ENCODE measurements at regions not wholly inside any gene's neighbourhood (a gene's known extent, or its start where the extent isn't known, plus 50 kb on each side); places are given as distances from the start of the nearest gene placed in this dataset.
"Not testable (repeated sequence)": the region's sequence is repeated elsewhere in the genome, so short reads cannot be mapped to it uniquely, and the experiment has no call there.

- intact Hi-C loops (cut with micrococcal nuclease): no loop called here
These were observed 88.0 kb upstream of the BTN3A2 start for GRCh38 chr6:26276841-26277648.

- intact Hi-C loops (cut with micrococcal nuclease): no loop called here
These were observed 86.5 kb upstream of the BTN3A2 start for GRCh38 chr6:26278536-26278935.

GRCh38 chr6:26279371-26279770, 85.6 kb upstream of the BTN3A2 start:
- intact Hi-C loops (cut with micrococcal nuclease): not testable (repeated sequence)

DNA sequence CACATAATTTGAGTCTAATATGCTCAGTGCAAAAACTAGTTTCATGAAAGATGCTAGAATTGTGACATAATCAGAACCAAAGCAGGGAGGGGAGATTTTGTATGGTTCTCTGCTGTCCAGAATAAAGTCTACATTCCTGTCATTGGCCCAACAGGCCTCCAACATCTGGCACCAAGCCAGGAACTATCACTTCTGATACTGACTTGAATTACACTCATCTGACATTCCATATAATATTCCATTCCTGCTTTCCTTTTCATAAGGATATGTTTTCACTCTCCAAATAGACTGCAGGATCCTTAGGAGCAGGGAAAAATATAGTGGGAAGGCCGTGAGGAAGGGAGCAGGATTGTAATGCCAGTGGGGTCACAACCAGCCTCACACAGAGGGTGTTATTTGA, 84.6 kb upstream of the BTN3A2 start:
- intact Hi-C loops (cut with micrococcal nuclease): loop anchor here (10.0 kb wide), 1 partner anchor 1554 kb away; a partner anchor contains a TSS

GRCh38 chr6:26284537-26285142, 80.4 kb upstream of the BTN3A2 start:
- intact Hi-C loops (cut with micrococcal nuclease): loop anchor here (1.0 to 10.0 kb wide), 26 partner anchors 11 to 1609 kb away; partner anchors contain the start of genes ABT1 and BTN3A2

GRCh38 chr6:26285143-26286134, 79.6 kb upstream of the BTN3A2 start:
- intact Hi-C loops (cut with micrococcal nuclease): loop anchor here (1.0 to 10.0 kb wide), 27 partner anchors 12 to 1608 kb away; partner anchors contain the start of genes ABT1, BTN3A2 and ZNF184

- intact Hi-C loops (cut with micrococcal nuclease): loop anchor here (1.0 to 10.0 kb wide), 3 partner anchors 19 to 1548 kb away; partner anchors contain the start of gene ZNF184
These were observed 78.7 kb upstream of the BTN3A2 start for GRCh38 chr6:26286168-26286877.

DNA sequence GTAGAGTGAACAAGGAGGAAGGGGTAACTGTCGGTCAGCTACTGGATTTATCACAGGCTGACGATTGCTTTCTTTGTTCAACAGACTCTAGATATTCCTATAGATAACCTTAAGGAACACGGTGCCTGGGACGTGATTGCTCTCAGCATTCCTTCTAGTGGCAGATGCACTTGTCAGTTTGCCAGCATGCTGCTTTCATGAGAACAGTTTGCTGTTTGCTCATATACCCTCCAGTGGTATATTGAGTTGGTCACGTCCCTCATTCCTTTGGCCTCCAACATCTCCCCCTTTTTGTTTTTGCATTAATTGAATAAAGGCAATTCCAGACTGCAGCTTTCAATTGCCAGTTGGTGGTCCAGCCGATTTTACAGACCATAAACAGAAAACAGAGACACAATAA, 76.8 kb upstream of the BTN3A2 start:
- intact Hi-C loops (cut with micrococcal nuclease): loop anchor here (10.0 kb wide), 1 partner anchor 1547 kb away; a partner anchor contains a TSS

DNA sequence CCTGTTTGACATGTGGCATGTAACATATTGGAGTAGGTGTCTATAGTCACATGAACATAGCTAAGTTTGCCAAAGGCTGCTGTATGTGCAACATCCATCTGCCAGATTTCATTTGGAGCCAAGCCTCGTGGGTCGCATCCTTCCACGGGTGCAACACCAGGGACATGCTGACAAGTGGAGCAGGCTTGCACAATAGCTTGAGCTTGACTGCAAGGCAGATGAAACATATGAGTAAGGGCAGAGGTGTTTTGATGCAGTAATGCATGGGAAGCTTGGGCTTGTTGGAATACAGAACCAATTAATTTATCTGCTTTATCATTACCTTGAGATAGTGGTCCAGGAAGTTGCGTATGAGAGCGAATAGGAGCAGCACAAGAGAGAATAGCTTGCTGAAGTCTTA, 74.1 kb upstream of the BTN3A2 start:
- intact Hi-C loops (cut with micrococcal nuclease): no loop called here

GRCh38 chr6:26292709-26293108, 72.3 kb upstream of the BTN3A2 start:
- intact Hi-C loops (cut with micrococcal nuclease): no loop called here

- intact Hi-C loops (cut with micrococcal nuclease): no loop called here
These were observed 70.7 kb upstream of the BTN3A2 start for GRCh38 chr6:26294302-26294701.

DNA sequence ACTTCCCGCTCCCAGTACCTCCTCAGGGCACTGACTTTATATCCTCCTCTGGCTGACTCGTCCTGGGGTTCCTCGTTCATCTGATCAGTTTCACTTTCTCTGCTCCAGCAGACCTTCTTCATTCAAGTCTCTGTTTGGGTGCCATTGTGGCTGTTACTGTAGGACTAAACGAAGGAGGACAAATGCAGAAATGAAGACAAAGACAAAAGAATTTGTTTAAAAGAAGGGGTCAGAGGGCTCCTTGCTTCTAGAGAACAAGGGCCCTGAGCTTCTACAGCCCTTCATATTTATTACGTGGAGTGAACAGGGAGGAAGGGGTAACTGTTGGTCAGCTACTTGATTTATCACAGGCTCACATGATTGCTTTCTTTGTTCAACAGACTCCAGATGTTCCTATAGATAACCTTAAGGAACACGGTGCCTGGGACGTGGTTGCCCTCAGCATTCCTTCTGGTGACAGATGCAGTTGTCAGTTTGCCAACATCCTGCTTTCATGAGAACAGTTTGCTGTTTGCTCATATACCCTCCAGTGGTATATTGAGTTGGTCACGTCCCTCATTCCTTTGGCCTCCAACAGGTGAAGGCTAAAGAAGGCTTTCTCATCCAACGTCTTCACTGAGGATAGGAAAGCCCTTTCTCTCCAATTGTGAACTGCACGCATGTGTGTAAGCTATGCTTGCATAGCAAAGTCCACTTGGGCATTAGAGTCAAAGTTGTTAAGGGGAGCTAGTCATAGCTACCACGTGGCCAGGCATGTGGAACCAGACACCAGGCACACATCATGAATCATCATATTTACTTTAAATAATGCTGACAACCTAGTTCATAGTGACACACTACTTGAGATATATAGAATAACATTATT, 69.1 kb upstream of the BTN3A2 start:
- intact Hi-C loops (cut with micrococcal nuclease): loop anchor here (1.0 kb wide), 1 partner anchor 8 kb away; no protein-coding TSS in a partner anchor

DNA sequence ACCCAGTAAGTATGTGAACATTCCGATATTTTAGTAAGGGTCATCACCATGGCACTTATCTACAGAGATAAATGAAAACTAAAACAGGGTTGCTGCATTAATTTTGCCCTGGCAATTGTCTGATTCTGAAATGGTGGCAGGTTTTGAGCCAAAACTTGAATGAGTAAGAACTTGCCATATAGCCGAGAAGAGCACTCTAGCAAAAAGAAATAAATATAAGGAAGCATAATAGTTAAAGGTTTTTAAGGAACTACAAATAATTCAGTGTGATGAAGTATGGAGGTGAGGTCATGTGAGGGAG, 68.5 kb upstream of the BTN3A2 start:
- intact Hi-C loops (cut with micrococcal nuclease): no loop called here

DNA sequence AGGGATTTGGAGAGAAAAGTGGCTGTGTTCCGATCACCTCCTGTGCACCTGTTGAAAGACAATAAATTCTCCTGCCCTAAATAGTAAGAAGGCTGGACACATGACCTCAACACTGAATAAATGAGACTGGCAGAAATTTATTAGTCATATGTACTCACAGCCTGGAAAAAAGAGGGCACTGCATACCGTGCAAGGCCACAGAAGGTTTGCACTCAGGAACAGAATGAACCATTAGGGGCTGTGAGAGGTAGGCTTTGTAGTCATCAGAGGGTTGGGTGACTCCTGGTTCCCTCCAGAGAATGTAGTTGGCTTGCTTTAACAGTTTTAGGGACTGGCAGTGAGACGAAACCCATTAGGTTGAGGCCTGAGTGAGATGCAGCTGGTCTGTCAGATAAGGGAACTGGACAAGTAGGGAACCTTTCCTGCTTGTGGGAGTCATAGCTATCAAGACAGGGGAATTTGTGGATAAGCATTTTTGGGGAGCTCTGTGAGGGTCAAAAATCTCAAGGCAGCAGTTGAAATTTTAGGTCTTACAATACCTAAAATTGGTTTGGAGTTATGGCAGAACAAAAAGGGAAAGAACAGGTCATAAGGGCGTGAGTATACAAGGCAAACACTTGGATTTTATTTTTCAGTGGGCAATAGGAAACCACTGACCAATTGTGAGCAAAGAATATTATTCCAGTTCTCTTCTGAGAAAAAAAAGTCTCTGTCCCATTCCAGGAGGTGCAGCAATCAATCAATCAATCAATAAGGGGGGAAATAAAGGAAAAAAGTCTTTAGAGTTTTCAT, 67.9 kb upstream of the BTN3A2 start:
- intact Hi-C loops (cut with micrococcal nuclease): no loop called here

DNA sequence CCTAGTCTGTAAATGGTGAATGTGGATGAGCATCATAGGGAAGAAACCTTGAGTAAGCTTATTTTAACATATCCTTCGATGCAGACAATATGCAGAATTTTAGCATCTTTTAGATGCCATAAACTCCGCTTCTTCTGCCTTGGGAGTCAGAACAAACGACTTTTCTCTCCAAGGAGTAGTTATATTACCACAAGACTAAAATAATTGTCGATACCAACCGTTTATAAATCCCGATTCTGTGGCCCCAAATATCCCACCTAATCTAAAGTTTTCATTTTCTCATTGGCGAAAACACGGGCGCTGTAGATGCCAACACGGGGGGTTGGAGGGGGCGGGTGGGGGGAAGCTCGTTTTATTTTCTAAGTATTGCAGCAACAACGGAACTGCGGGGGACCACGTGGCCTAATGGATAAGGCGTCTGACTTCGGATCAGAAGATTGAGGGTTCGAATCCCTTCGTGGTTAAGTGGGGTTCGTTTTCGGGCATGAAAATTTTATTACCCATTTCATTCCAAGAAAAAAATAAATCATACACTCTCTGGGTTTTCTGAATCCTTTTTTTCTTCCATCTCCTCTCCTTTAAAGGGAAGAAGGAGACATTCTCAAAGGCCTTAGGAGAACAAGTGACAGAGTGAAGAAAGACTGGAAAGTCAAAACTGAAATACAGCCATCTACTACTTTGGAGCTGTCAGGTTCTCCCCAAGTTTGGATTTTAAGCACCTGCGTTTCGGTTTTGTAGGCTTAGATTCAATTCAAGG, 65.5 kb upstream of the BTN3A2 start:
- intact Hi-C loops (cut with micrococcal nuclease): no loop called here

DNA sequence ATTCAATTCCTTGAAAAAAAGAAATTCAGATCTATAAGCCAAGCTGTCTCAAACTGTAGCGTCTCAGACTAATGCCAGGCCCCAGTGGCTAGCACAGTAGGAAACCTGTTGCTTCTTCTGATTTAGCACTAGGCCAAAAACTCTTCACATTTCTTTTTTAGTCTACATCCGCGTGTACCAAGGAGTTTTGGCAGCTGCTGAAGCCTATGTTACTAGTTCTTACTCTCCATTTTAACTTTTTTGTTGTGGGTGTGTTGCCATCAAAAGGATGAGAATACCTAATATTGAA, 65.0 kb upstream of the BTN3A2 start:
- intact Hi-C loops (cut with micrococcal nuclease): no loop called here

DNA sequence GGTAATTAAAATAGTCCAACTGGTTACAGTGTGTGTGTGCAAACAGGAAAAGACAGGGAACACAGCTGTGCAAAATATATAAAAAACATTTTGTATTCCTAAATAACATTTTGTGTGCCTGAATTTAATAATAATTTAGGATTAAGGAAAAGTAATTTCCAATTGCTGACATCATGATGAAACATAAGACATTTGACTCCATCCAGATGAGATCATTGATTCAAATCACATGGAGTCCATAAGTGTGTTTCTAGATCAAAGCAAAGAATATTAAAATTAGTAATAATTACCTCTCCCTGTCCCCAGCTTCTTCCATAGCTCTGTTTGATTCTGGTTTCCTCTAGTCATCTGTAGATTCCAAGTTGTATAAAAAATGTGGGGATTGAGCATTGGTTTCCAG, 64.6 kb upstream of the BTN3A2 start:
- intact Hi-C loops (cut with micrococcal nuclease): no loop called here

- intact Hi-C loops (cut with micrococcal nuclease): no loop called here
These were observed 64.2 kb upstream of the BTN3A2 start for GRCh38 chr6:26300828-26301227.

DNA sequence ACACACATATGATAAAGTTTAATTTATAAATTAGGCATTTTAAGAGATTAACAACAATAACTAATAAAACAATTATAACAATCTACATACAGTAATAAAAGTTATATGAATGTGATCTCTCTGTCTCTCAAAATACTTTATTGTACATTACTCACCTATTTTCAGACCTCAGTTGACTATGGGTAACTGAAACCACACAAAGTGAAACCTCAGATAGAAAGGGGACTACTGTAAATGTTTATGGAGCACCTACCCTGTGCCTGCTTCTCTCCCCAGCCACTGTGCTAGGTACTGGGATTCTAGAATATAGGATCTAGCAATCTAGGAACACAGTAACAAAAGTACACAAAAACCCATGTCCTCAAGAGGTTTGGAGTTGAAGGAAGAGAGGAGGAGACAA, 63.4 kb upstream of the BTN3A2 start:
- intact Hi-C loops (cut with micrococcal nuclease): no loop called here

All from T-helper 1 cell treated with Interleukin-12 subunit alpha and Interleukin-12 subunit beta and Interleukin-4 antibody, amounts not matched to agents 30 ng/mL and 1 ng/mL, for 36 hours (primary cell).